Right lobe of liver (tissue), 6 donors: ENCODE measurements at regions not wholly inside any gene's neighbourhood (a gene's known extent, or its start where the extent isn't known, plus 50 kb on each side); places are given as distances from the start of the nearest gene placed in this dataset.

ENCODE experiments used
- ATAC-seq, 4 donors: fragments of 200-7000 bp; cut with Tn5 transposase; one replicate each; pipeline ENCODE4 v1.9.1; 2020; ENCODE audit warnings: mild to moderate bottlenecking in 4 of 4, moderate library complexity in 4 of 4
- DNase-seq, 3 donors: peaks; one replicate each; pipeline ENCODE4 v3.0.0-alpha.2; 2020
- H3K27ac ChIP-seq, 3 donors: fragments of 200-600 bp; one replicate each; pipeline ENCODE4 v1.8.0; 2022
- H3K27me3 ChIP-seq, 2 donors: fragments of 200-600 bp; one replicate each; pipeline ENCODE4 v1.8.0; 2022
- H3K36me3 ChIP-seq, 4 donors: fragments of 200-600 bp; sonication (generic) in 1 of 4; one replicate each; pipeline versions ENCODE4 v1.5.1 to v1.8.0; 2017 to 2022; ENCODE audit warnings: control low read depth in 1 of 4
- H3K4me1 ChIP-seq, 4 donors: fragments of 200-600 bp; sonication (generic) in 1 of 4; one replicate each; pipeline versions ENCODE4 v1.5.1 to v1.8.0; 2017 to 2022; ENCODE audit warnings: control low read depth in 1 of 4
- H3K4me3 ChIP-seq, 3 donors: fragments of 200-600 bp; one replicate each; pipeline ENCODE4 v1.8.0; 2022
- H3K9me3 ChIP-seq, 4 donors: fragments of 200-600 bp; sonication (generic) in 1 of 4; one replicate each; pipeline versions ENCODE4 v1.5.1 to v1.8.0; 2017 to 2022; ENCODE audit warnings: control low read depth in 1 of 4
- CTCF ChIP-seq, 4 donors: fragments of 200-600 bp in 3 of 4; fragments of 450-650 bp in 1 of 4; IDR thresholded peaks; one replicate each; pipeline versions ENCODE4 v1.5.1 to v1.8.0; 2016 to 2022; ENCODE audit warnings: antibody characterized with exemption in 4 of 4, mild to moderate bottlenecking in 2 of 4
- POLR2A ChIP-seq: fragments of 450-650 bp; IDR thresholded peaks from one replicate; pipeline ENCODE4 v1.6.1; 2017; ENCODE audit warnings: antibody characterized with exemption, mild to moderate bottlenecking
- WGBS: methylation state at CpG from one replicate; pipeline ENCODE4 v1.1.6; 2018; ENCODE audit warnings: low coverage, low lambda C conversion rate; ENCODE audit not compliant: insufficient coverage; ENCODE audit errors: missing lambda C conversion rate; 5-methylcytosine and 5-hydroxymethylcytosine counted together
- intact Hi-C, 2 donors: fragments of 100-400 bp; cut with DNase I; formaldehyde crosslinking; loops; one replicate each; pipeline versions ENCODE4 v1.11.2 to v1.14.1; 2022
- donor health status: DM: no; HTN: yes; CAD: no.
- donor health status: DM: no; HTN: no; CAD: no.
- donor health status: DM: no; HTN: no; CAD: no.
- donor health status: DM: no; HTN: yes; CAD: no.
- donor health status: DM: no; HTN: yes; CAD: no.

GRCh38 chr1:177705839-177706238 lies 264.0 kb downstream of the SEC16B start:
- WGBS: 60% methylated on average over 5 of the region's 5 CpGs

GRCh38 chr1:177703888-177704446 lies 265.9 kb downstream of the SEC16B start:
- intact Hi-C loops: no loop called here
- H3K27me3 ChIP-seq: no peaks in the 10 kb centered on the region
- TF ChIP-seq POLR2A (no peak), CTCF (IDR thresholded peaks at IDR 0.05) (no peak)
- H3K9me3 ChIP-seq: no peaks in the 10 kb centered on the region
- no peaks in the 10 kb centered on the region for H3K36me3 ChIP-seq
- 63% methylated on average over 3 of the region's 3 CpGs for WGBS
- ATAC-seq (no peak), DNase-seq (no peak)
- peaks cover 0 to 32% (median 11%) of the 10 kb centered on the region in 4 donors for H3K4me1 ChIP-seq
- H3K4me3 ChIP-seq: no peak overlapping the region
- H3K27ac ChIP-seq: no peak overlapping the region

More at GRCh38 chr1:177705839-177706238, 264.0 kb downstream of the SEC16B start:
- Histone ChIP-seq H3K4me1 (peaks cover 0 to 32% (median 11%) of the 10 kb centered on the region in 4 donors), H3K9me3 (no peaks in the 10 kb centered on the region), H3K27me3 (no peaks in the 10 kb centered on the region), H3K4me3 (no peak overlapping the region), H3K36me3 (no peaks in the 10 kb centered on the region), H3K27ac (no peak overlapping the region)
- no peak for TF ChIP-seq CTCF (IDR thresholded peaks at IDR 0.05)
- TF ChIP-seq POLR2A: no peak
- no peak for ATAC-seq
- DNase-seq: no peak
- intact Hi-C loops: no loop called here

- 23% methylated on average over 3 of the region's 3 CpGs for WGBS
- ATAC-seq (peak; percentile 89 to 94 (median 93)), DNase-seq (peak in 1 of 3 donors; percentile 54)
- H3K27me3 ChIP-seq: no peaks in the 10 kb centered on the region
- TF ChIP-seq POLR2A (no peak), CTCF (IDR thresholded peaks at IDR 0.05) (no peak)
- no peak overlapping the region for H3K4me3 ChIP-seq
- H3K4me1 ChIP-seq: peaks cover 0 to 31% (median 11%) of the 10 kb centered on the region in 4 donors
- peak overlapping the region in 2 of 3 donors; percentile 22 to 40 for H3K27ac ChIP-seq
- H3K36me3 ChIP-seq: no peaks in the 10 kb centered on the region
- H3K9me3 ChIP-seq: no peaks in the 10 kb centered on the region
- intact Hi-C loops: no loop called here
These were observed 268.1 kb downstream of the SEC16B start for GRCh38 chr1:177701654-177702353.

- TF ChIP-seq POLR2A: no peak
- no peak for TF ChIP-seq CTCF (IDR thresholded peaks at IDR 0.05)
- intact Hi-C loops: no loop called here
- Histone ChIP-seq H3K4me3 (no peak overlapping the region), H3K4me1 (peaks cover 0 to 21% (median 7%) of the 10 kb centered on the region in 4 donors), H3K9me3 (no peaks in the 10 kb centered on the region), H3K36me3 (no peaks in the 10 kb centered on the region), H3K27ac (peak overlapping the region in 1 of 3 donors; percentile 1), H3K27me3 (no peaks in the 10 kb centered on the region)
- ATAC-seq (no peak), DNase-seq (no peak)
- WGBS: 67% methylated on average over 5 of the region's 5 CpGs
These were observed 269.0 kb downstream of the SEC16B start for GRCh38 chr1:177700856-177701255.
